ENCODE measurements at regions not wholly inside any gene's neighbourhood (a gene's known extent, or its start where the extent isn't known, plus 50 kb on each side); places are given as distances from the start of the nearest gene placed in this dataset.

GRCh38 chr1:198380275-198380674, 160.2 kb downstream of the ATP6V1G3 start:
- no peaks in the 10 kb centered on the region for H3K4me1 ChIP-seq (ENCODE audit: control insufficient read depth, extremely low read depth, insufficient read depth, low read length)
- H3K27ac ChIP-seq (ENCODE audit: insufficient read depth, low read depth, low read length), result no peak overlapping the region
- intact Hi-C loops (cut with micrococcal nuclease) (no loop called here), dilution Hi-C loops (cut with MboI; ENCODE audit: extremely low pct_ligation_motif_present, low sequenced_read_pairs) (no loop called here)
- DNase-seq (ENCODE audit: low read depth, low spot score) (no peak), FAIRE-seq (no peak)
- ChIA-PET POLR2A (no interaction called here), CTCF (no interaction called here)
- no peaks in the 10 kb centered on the region for H3K27me3 ChIP-seq (ENCODE audit: control insufficient read depth in 2 of 2, insufficient read depth in 2 of 2, low read length in 2 of 2)
- no peaks in the 10 kb centered on the region for H3K36me3 ChIP-seq (ENCODE audit: control insufficient read depth in 2 of 2, extremely low read depth in 1 of 2, insufficient read depth in 2 of 2, low read length in 2 of 2)
- no peaks in the 10 kb centered on the region for H3K9me3 ChIP-seq (replicated peaks; ENCODE audit: control insufficient read depth, insufficient read depth, low read length)
- no peak overlapping the region for H2AFZ ChIP-seq (ENCODE audit: low read depth, low read length)
- no peaks in the 10 kb centered on the region for H3K9me1 ChIP-seq (replicated peaks; ENCODE audit: control insufficient read depth, extremely low read depth, insufficient read depth, low read length)
- no peak overlapping the region for H3K9ac ChIP-seq (replicated peaks; ENCODE audit: extremely low read depth, insufficient read depth, low read length)
- TF ChIP-seq MYC (IDR thresholded peaks at IDR 0.05; ENCODE audit: low read depth, low read length), result no peak
- no peak for TF ChIP-seq FOS (IDR thresholded peaks at IDR 0.05; ENCODE audit: borderline replicate concordance, insufficient read depth, low read length)
- TF ChIP-seq CTCF (IDR thresholded peaks at IDR 0.05; ENCODE audit: extremely low read depth in 1 of 2, insufficient read depth in 1 of 2, low read depth in 1 of 2, low read length in 2 of 2), result no peak
- no peak for TF ChIP-seq JUN (IDR thresholded peaks at IDR 0.05; ENCODE audit: borderline replicate concordance, insufficient read depth, insufficient read length, low read depth)
- TF ChIP-seq POLR2AphosphoS5 (IDR thresholded peaks at IDR 0.05; ENCODE audit: insufficient read depth, low read depth, low read length), result no peak
- TF ChIP-seq MAX (IDR thresholded peaks at IDR 0.05; ENCODE audit: insufficient read depth, insufficient read length), result no peak
- no peak for TF ChIP-seq EZH2 (IDR thresholded peaks at IDR 0.05; ENCODE audit: borderline replicate concordance, low read depth, low read length, severe bottlenecking)
- TF ChIP-seq POLR2A (IDR thresholded peaks at IDR 0.05; ENCODE audit: low read depth, low read length), result no peak
- no peak for TF ChIP-seq GATA2 (IDR thresholded peaks at IDR 0.05; ENCODE audit: insufficient read depth, insufficient read length, low read depth, low read length)
- H3K4me3 ChIP-seq (replicated peaks in 1 of 3; ENCODE audit: insufficient read depth in 1 of 3, low read depth in 1 of 3, low read length in 3 of 3), result no peak overlapping the region
- H3K4me2 ChIP-seq (ENCODE audit: insufficient read depth, low read length), result no peak overlapping the region
- no peaks in the 10 kb centered on the region for H4K20me1 ChIP-seq (replicated peaks; ENCODE audit: control insufficient read depth, extremely low read depth, insufficient read depth, low read length)
- no peaks in the 10 kb centered on the region for H3K79me2 ChIP-seq (ENCODE audit: control insufficient read depth, insufficient read depth, low read length)
- BruUV-seq (replicated peaks), result no TSS peak
